ENCODE measurements at regions not wholly inside any gene's neighbourhood (a gene's known extent, or its start where the extent isn't known, plus 50 kb on each side); places are given as distances from the start of the nearest gene placed in this dataset.

GRCh38 chr13:105247830-105248229, 1287.6 kb downstream of the EFNB2 start:
- Mint-ChIP-seq H3K36me3 (ENCODE audit: low read depth) (no peaks in the 10 kb centered on the region), H3K4me3 (no peak overlapping the region), H3K9me3 (no peaks in the 10 kb centered on the region), H3K27me3 (ENCODE audit: low read depth) (no peaks in the 10 kb centered on the region), H3K4me1 (no peaks in the 10 kb centered on the region), H3K27ac (no peak overlapping the region)
- no peak for TF ChIP-seq CTCF (IDR thresholded peaks at IDR 0.05; ENCODE audit: unreplicated experiment in 3 of 3)

DNA sequence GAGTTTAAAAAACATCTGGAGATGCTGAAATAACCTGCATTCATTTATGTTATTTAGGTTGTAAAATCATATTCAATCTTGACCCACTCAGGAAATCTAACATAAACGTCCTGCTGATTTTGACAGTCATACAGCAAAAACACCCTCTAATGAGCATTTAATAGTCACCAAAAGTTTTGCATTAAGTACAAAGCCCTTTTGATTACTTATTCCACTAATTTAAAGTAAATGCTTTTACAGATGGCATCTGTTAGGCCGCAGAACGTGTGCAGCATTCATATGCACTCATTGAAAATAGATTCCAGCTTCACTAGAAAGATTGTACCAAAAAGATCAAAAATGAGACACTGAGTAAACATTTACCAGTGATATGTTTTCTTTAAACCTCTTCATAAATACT, 1295.1 kb downstream of the EFNB2 start:
- no peaks in the 10 kb centered on the region for H3K9me3 Mint-ChIP-seq
- no peaks in the 10 kb centered on the region for H3K36me3 Mint-ChIP-seq (ENCODE audit: low read depth)
- no peaks in the 10 kb centered on the region for H3K27me3 Mint-ChIP-seq (ENCODE audit: low read depth)
- H3K27ac Mint-ChIP-seq = no peak overlapping the region
- no peak for TF ChIP-seq CTCF (IDR thresholded peaks at IDR 0.05; ENCODE audit: unreplicated experiment in 3 of 3)
- H3K4me1 Mint-ChIP-seq = no peaks in the 10 kb centered on the region
- H3K4me3 Mint-ChIP-seq = no peak overlapping the region

GRCh38 chr13:105232439-105232838, 1303.0 kb downstream of the EFNB2 start:
- no peak for TF ChIP-seq CTCF (IDR thresholded peaks at IDR 0.05; ENCODE audit: unreplicated experiment in 3 of 3)
- Mint-ChIP-seq H3K27ac (no peak overlapping the region), H3K36me3 (ENCODE audit: low read depth) (no peaks in the 10 kb centered on the region), H3K4me3 (no peak overlapping the region), H3K4me1 (no peaks in the 10 kb centered on the region), H3K27me3 (ENCODE audit: low read depth) (no peaks in the 10 kb centered on the region), H3K9me3 (peaks cover 6% of the 10 kb centered on the region)

- Mint-ChIP-seq H3K4me1 (no peaks in the 10 kb centered on the region), H3K27ac (no peak overlapping the region), H3K9me3 (peaks cover 6% of the 10 kb centered on the region), H3K4me3 (no peak overlapping the region), H3K27me3 (ENCODE audit: low read depth) (no peaks in the 10 kb centered on the region), H3K36me3 (ENCODE audit: low read depth) (no peaks in the 10 kb centered on the region)
- TF ChIP-seq CTCF (IDR thresholded peaks at IDR 0.05; ENCODE audit: unreplicated experiment in 3 of 3) = no peak
Observed at GRCh38 chr13:105232006-105232405, 1303.5 kb downstream of the EFNB2 start.

DNA sequence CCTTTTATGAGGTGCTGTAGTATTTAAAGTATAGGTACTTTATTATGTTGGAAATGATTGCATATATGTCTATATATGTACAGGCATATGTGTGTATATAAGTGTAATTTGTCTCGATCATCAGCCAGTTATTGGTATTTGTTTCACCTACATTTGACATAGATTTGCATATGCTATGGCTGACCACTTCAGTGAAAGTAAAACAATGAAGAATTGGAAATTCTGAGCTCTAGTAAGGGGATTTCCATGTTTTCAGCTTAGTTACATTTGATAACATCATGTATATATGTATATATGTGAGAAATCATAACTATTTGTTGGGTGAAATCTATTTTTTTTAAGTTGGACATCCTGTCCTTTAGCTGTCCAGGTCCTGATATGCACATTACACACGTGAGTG, 1303.9 kb downstream of the EFNB2 start:
- Mint-ChIP-seq H3K4me1 (no peaks in the 10 kb centered on the region), H3K4me3 (no peak overlapping the region), H3K36me3 (ENCODE audit: low read depth) (no peaks in the 10 kb centered on the region), H3K27me3 (ENCODE audit: low read depth) (no peaks in the 10 kb centered on the region), H3K9me3 (peaks cover 6% of the 10 kb centered on the region), H3K27ac (no peak overlapping the region)
- no peak for TF ChIP-seq CTCF (IDR thresholded peaks at IDR 0.05; ENCODE audit: unreplicated experiment in 3 of 3)

DNA sequence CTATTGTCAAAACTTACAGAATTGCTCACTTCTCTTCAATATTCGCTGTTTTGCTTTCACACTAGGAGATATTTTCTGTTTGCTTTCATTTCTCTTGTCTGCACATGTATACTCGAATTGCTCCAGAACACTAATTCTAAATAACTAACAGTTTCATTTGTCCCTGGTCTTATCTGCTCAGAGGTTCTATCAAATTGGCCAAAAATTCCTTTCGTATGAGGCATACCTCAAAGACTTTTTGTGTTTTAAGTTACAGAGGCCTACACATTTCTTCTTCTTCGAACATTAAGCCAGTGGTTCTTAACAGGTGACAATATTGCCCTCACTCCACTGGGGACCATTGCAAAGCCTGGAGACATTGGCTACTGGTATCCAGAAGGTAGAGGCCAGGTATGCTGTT, 1314.6 kb downstream of the EFNB2 start:
- H3K27ac Mint-ChIP-seq = no peak overlapping the region
- H3K27me3 Mint-ChIP-seq (ENCODE audit: low read depth) = no peaks in the 10 kb centered on the region
- no peak overlapping the region for H3K4me3 Mint-ChIP-seq

More for the DNA sequence above, 1314.6 kb downstream of the EFNB2 start:
- H3K36me3 Mint-ChIP-seq (ENCODE audit: low read depth) = no peaks in the 10 kb centered on the region
- no peaks in the 10 kb centered on the region for H3K4me1 Mint-ChIP-seq
- no peaks in the 10 kb centered on the region for H3K9me3 Mint-ChIP-seq
- no peak for TF ChIP-seq CTCF (IDR thresholded peaks at IDR 0.05; ENCODE audit: unreplicated experiment in 3 of 3)
